ENCODE measurements at regions not wholly inside any gene's neighbourhood (a gene's known extent, or its start where the extent isn't known, plus 50 kb on each side); places are given as distances from the start of the nearest gene placed in this dataset.

GRCh38 chr1:55535724-55536544, 320.8 kb upstream of the USP24 start:
- no peak overlapping the region for H3K27ac ChIP-seq (ENCODE audit: insufficient read depth in 1 of 2, low read depth in 1 of 2, low read length in 2 of 2, poor library complexity in 1 of 2, severe bottlenecking in 2 of 2)
- ChIA-PET POLR2A (no interaction called here), CTCF (no interaction called here)

GRCh38 chr1:55534565-55535121, 319.5 kb upstream of the USP24 start:
- Histone ChIP-seq H3K27ac (ENCODE audit: insufficient read depth in 1 of 2, low read depth in 1 of 2, low read length in 2 of 2, poor library complexity in 1 of 2, severe bottlenecking in 2 of 2) (no peak overlapping the region), H3K4me1 (ENCODE audit: control extremely low read depth in 1 of 4, control insufficient read depth in 4 of 4, insufficient read depth in 4 of 4, low read length in 3 of 4) (no peaks in the 10 kb centered on the region), H3K9me3 (ENCODE audit: control extremely low read depth in 1 of 5, control insufficient read depth in 4 of 5, insufficient read depth in 2 of 5, low read depth in 1 of 5, low read length in 4 of 5) (no peaks in the 10 kb centered on the region), H3K4me3 (ENCODE audit: control insufficient read depth in 1 of 7, extremely low read depth in 1 of 7, insufficient read depth in 4 of 7, low read depth in 2 of 7, low read length in 6 of 7) (no peak overlapping the region), H3K36me3 (ENCODE audit: control insufficient read depth in 4 of 4, insufficient read depth in 4 of 4, low read length in 3 of 4) (no peaks in the 10 kb centered on the region), H3K27me3 (replicated peaks in 2 of 5; ENCODE audit: control insufficient read depth in 4 of 5, insufficient read depth in 5 of 5, low read length in 4 of 5) (no peaks in the 10 kb centered on the region)
- CTCF ChIA-PET: no interaction called here
- POLR2A ChIA-PET: no interaction called here
- DNase-seq: no peak
- WGBS (ENCODE audit: insufficient coverage): 94% methylated on average over 2 of the region's 3 CpGs

More at GRCh38 chr1:55535724-55536544, 320.8 kb upstream of the USP24 start:
- DNase-seq: no peak
- Histone ChIP-seq H3K9me3 (ENCODE audit: control extremely low read depth in 1 of 5, control insufficient read depth in 4 of 5, insufficient read depth in 2 of 5, low read depth in 1 of 5, low read length in 4 of 5) (no peaks in the 10 kb centered on the region), H3K27me3 (replicated peaks in 2 of 5; ENCODE audit: control insufficient read depth in 4 of 5, insufficient read depth in 5 of 5, low read length in 4 of 5) (no peaks in the 10 kb centered on the region), H3K36me3 (ENCODE audit: control insufficient read depth in 4 of 4, insufficient read depth in 4 of 4, low read length in 3 of 4) (no peaks in the 10 kb centered on the region), H3K4me1 (ENCODE audit: control extremely low read depth in 1 of 4, control insufficient read depth in 4 of 4, insufficient read depth in 4 of 4, low read length in 3 of 4) (peaks cover 0 to 4% (median under 1%) of the 10 kb centered on the region in 4 experiments), H3K4me3 (ENCODE audit: control insufficient read depth in 1 of 7, extremely low read depth in 1 of 7, insufficient read depth in 4 of 7, low read depth in 2 of 7, low read length in 6 of 7) (no peak overlapping the region)
- WGBS (ENCODE audit: insufficient coverage): 95% methylated on average over 2 of the region's 4 CpGs

GRCh38 chr1:55531644-55532043, 316.5 kb upstream of the USP24 start:
- ChIA-PET POLR2A (no interaction called here), CTCF (no interaction called here)
- Histone ChIP-seq H3K4me3 (ENCODE audit: control insufficient read depth in 1 of 7, extremely low read depth in 1 of 7, insufficient read depth in 4 of 7, low read depth in 2 of 7, low read length in 6 of 7) (no peak overlapping the region), H3K4me1 (ENCODE audit: control extremely low read depth in 1 of 4, control insufficient read depth in 4 of 4, insufficient read depth in 4 of 4, low read length in 3 of 4) (no peaks in the 10 kb centered on the region), H3K36me3 (ENCODE audit: control insufficient read depth in 4 of 4, insufficient read depth in 4 of 4, low read length in 3 of 4) (no peaks in the 10 kb centered on the region), H3K9me3 (ENCODE audit: control extremely low read depth in 1 of 5, control insufficient read depth in 4 of 5, insufficient read depth in 2 of 5, low read depth in 1 of 5, low read length in 4 of 5) (no peaks in the 10 kb centered on the region), H3K27ac (ENCODE audit: insufficient read depth in 1 of 2, low read depth in 1 of 2, low read length in 2 of 2, poor library complexity in 1 of 2, severe bottlenecking in 2 of 2) (no peak overlapping the region), H3K27me3 (replicated peaks in 2 of 5; ENCODE audit: control insufficient read depth in 4 of 5, insufficient read depth in 5 of 5, low read length in 4 of 5) (peaks cover 0 to 2% (median 0%) of the 10 kb centered on the region in 5 experiments)
- no peak for DNase-seq

- no peak for DNase-seq
- Histone ChIP-seq H3K27ac (ENCODE audit: insufficient read depth in 1 of 2, low read depth in 1 of 2, low read length in 2 of 2, poor library complexity in 1 of 2, severe bottlenecking in 2 of 2) (no peak overlapping the region), H3K4me1 (ENCODE audit: control extremely low read depth in 1 of 4, control insufficient read depth in 4 of 4, insufficient read depth in 4 of 4, low read length in 3 of 4) (no peaks in the 10 kb centered on the region), H3K4me3 (ENCODE audit: control insufficient read depth in 1 of 7, extremely low read depth in 1 of 7, insufficient read depth in 4 of 7, low read depth in 2 of 7, low read length in 6 of 7) (no peak overlapping the region), H3K36me3 (ENCODE audit: control insufficient read depth in 4 of 4, insufficient read depth in 4 of 4, low read length in 3 of 4) (no peaks in the 10 kb centered on the region), H3K9me3 (ENCODE audit: control extremely low read depth in 1 of 5, control insufficient read depth in 4 of 5, insufficient read depth in 2 of 5, low read depth in 1 of 5, low read length in 4 of 5) (no peaks in the 10 kb centered on the region), H3K27me3 (replicated peaks in 2 of 5; ENCODE audit: control insufficient read depth in 4 of 5, insufficient read depth in 5 of 5, low read length in 4 of 5) (peaks cover 0 to 2% (median 0%) of the 10 kb centered on the region in 5 experiments)
- ChIA-PET POLR2A (no interaction called here), CTCF (no interaction called here)
- WGBS (ENCODE audit: insufficient coverage): no CpG with 5 or more reads among the region's 3 CpGs
These were observed 315.8 kb upstream of the USP24 start for GRCh38 chr1:55530749-55531478.

GRCh38 chr1:55529017-55529416, 313.9 kb upstream of the USP24 start:
- H3K9me3 ChIP-seq (ENCODE audit: control extremely low read depth in 1 of 5, control insufficient read depth in 4 of 5, insufficient read depth in 2 of 5, low read depth in 1 of 5, low read length in 4 of 5): no peaks in the 10 kb centered on the region
- POLR2A ChIA-PET: no interaction called here
- H3K36me3 ChIP-seq (ENCODE audit: control insufficient read depth in 4 of 4, insufficient read depth in 4 of 4, low read length in 3 of 4): no peaks in the 10 kb centered on the region
- peaks cover 0 to 2% (median 0%) of the 10 kb centered on the region in 5 experiments for H3K27me3 ChIP-seq (replicated peaks in 2 of 5; ENCODE audit: control insufficient read depth in 4 of 5, insufficient read depth in 5 of 5, low read length in 4 of 5)
- no CpG with 5 or more reads among the region's 4 CpGs for WGBS (ENCODE audit: insufficient coverage)
- no peak overlapping the region for H3K27ac ChIP-seq (ENCODE audit: insufficient read depth in 1 of 2, low read depth in 1 of 2, low read length in 2 of 2, poor library complexity in 1 of 2, severe bottlenecking in 2 of 2)
- H3K4me3 ChIP-seq (ENCODE audit: control insufficient read depth in 1 of 7, extremely low read depth in 1 of 7, insufficient read depth in 4 of 7, low read depth in 2 of 7, low read length in 6 of 7): no peak overlapping the region
- DNase-seq: no peak
- H3K4me1 ChIP-seq (ENCODE audit: control extremely low read depth in 1 of 4, control insufficient read depth in 4 of 4, insufficient read depth in 4 of 4, low read length in 3 of 4): no peaks in the 10 kb centered on the region
- CTCF ChIA-PET: interaction anchor here (0.6 to 0.7 kb wide), 2 partner anchors 40 to 901 kb away, joined by 3 read pairs; no protein-coding TSS in a partner anchor

- Histone ChIP-seq H3K27me3 (replicated peaks in 2 of 5; ENCODE audit: control insufficient read depth in 4 of 5, insufficient read depth in 5 of 5, low read length in 4 of 5) (peaks cover 0 to 7% (median 0%) of the 10 kb centered on the region in 5 experiments), H3K27ac (ENCODE audit: insufficient read depth in 1 of 2, low read depth in 1 of 2, low read length in 2 of 2, poor library complexity in 1 of 2, severe bottlenecking in 2 of 2) (no peak overlapping the region), H3K36me3 (ENCODE audit: control insufficient read depth in 4 of 4, insufficient read depth in 4 of 4, low read length in 3 of 4) (no peaks in the 10 kb centered on the region), H3K9me3 (ENCODE audit: control extremely low read depth in 1 of 5, control insufficient read depth in 4 of 5, insufficient read depth in 2 of 5, low read depth in 1 of 5, low read length in 4 of 5) (no peaks in the 10 kb centered on the region), H3K4me3 (ENCODE audit: control insufficient read depth in 1 of 7, extremely low read depth in 1 of 7, insufficient read depth in 4 of 7, low read depth in 2 of 7, low read length in 6 of 7) (no peak overlapping the region), H3K4me1 (ENCODE audit: control extremely low read depth in 1 of 4, control insufficient read depth in 4 of 4, insufficient read depth in 4 of 4, low read length in 3 of 4) (no peaks in the 10 kb centered on the region)
- DNase-seq: no peak
- WGBS (ENCODE audit: insufficient coverage): no CpG with 5 or more reads among the region's 1 CpG
- ChIA-PET CTCF (no interaction called here), POLR2A (no interaction called here)
These were observed 312.7 kb upstream of the USP24 start for GRCh38 chr1:55527831-55528230.

- no peak overlapping the region for H3K27ac ChIP-seq (ENCODE audit: insufficient read depth in 1 of 2, low read depth in 1 of 2, low read length in 2 of 2, poor library complexity in 1 of 2, severe bottlenecking in 2 of 2)
- H3K4me1 ChIP-seq (ENCODE audit: control extremely low read depth in 1 of 4, control insufficient read depth in 4 of 4, insufficient read depth in 4 of 4, low read length in 3 of 4): no peaks in the 10 kb centered on the region
- DNase-seq: no peak
- CTCF ChIA-PET: no interaction called here
- H3K4me3 ChIP-seq (ENCODE audit: control insufficient read depth in 1 of 7, extremely low read depth in 1 of 7, insufficient read depth in 4 of 7, low read depth in 2 of 7, low read length in 6 of 7): no peak overlapping the region
- peaks cover 0 to 7% (median 0%) of the 10 kb centered on the region in 5 experiments for H3K27me3 ChIP-seq (replicated peaks in 2 of 5; ENCODE audit: control insufficient read depth in 4 of 5, insufficient read depth in 5 of 5, low read length in 4 of 5)
- WGBS (ENCODE audit: insufficient coverage): 100% methylated on average over 3 of the region's 3 CpGs
- POLR2A ChIA-PET: no interaction called here
- no peaks in the 10 kb centered on the region for H3K36me3 ChIP-seq (ENCODE audit: control insufficient read depth in 4 of 4, insufficient read depth in 4 of 4, low read length in 3 of 4)
- H3K9me3 ChIP-seq (ENCODE audit: control extremely low read depth in 1 of 5, control insufficient read depth in 4 of 5, insufficient read depth in 2 of 5, low read depth in 1 of 5, low read length in 4 of 5): no peaks in the 10 kb centered on the region
These were observed 311.6 kb upstream of the USP24 start for GRCh38 chr1:55526716-55527115.

Data from common myeloid progenitor, CD34-positive (primary cell).